ENCODE measurements at regions not wholly inside any gene's neighbourhood (a gene's known extent, or its start where the extent isn't known, plus 50 kb on each side); places are given as distances from the start of the nearest gene placed in this dataset.

GRCh38 chr20:18957328-18957727, 143.7 kb downstream of the SCP2D1 start:
- no peak for DNase-seq (ENCODE audit: low read depth, low spot score)

GRCh38 chr20:18971121-18971520, 157.5 kb downstream of the SCP2D1 start:
- no peak for DNase-seq (ENCODE audit: low read depth, low spot score)
- peak overlapping the region; percentile 89 for H3K27ac ChIP-seq

More at GRCh38 chr20:18957328-18957727, 143.7 kb downstream of the SCP2D1 start:
- H3K27ac ChIP-seq: no peak overlapping the region

GRCh38 chr20:18971574-18971973, 158.0 kb downstream of the SCP2D1 start:
- peak overlapping the region; percentile 89 for H3K27ac ChIP-seq

GRCh38 chr20:18972251-18972876, 158.8 kb downstream of the SCP2D1 start:
- no peak for DNase-seq (ENCODE audit: low read depth, low spot score)
- H3K27ac ChIP-seq: peak overlapping the region; percentile 89

More at GRCh38 chr20:18971574-18971973, 158.0 kb downstream of the SCP2D1 start:
- peak; percentile 18 for DNase-seq (ENCODE audit: low read depth, low spot score)

GRCh38 chr20:18973529-18974173, 160.1 kb downstream of the SCP2D1 start:
- DNase-seq (ENCODE audit: low read depth, low spot score): no peak
- peak overlapping the region; percentile 4 for H3K27ac ChIP-seq

GRCh38 chr20:18974660-18975059, 161.1 kb downstream of the SCP2D1 start:
- H3K27ac ChIP-seq: no peak overlapping the region
- no peak for DNase-seq (ENCODE audit: low read depth, low spot score)

GRCh38 chr20:18977441-18977840, 163.9 kb downstream of the SCP2D1 start:
- DNase-seq (ENCODE audit: low read depth, low spot score): no peak
- H3K27ac ChIP-seq: no peak overlapping the region

GRCh38 chr20:18978311-18978710, 164.7 kb downstream of the SCP2D1 start:
- DNase-seq (ENCODE audit: low read depth, low spot score): no peak
- no peak overlapping the region for H3K27ac ChIP-seq

- H3K27ac ChIP-seq: no peak overlapping the region
- no peak for DNase-seq (ENCODE audit: low read depth, low spot score)
Observed at GRCh38 chr20:18979132-18979531, 165.5 kb downstream of the SCP2D1 start.

- H3K27ac ChIP-seq: no peak overlapping the region
- no peak for DNase-seq (ENCODE audit: low read depth, low spot score)
Observed at GRCh38 chr20:18981962-18982539, 168.5 kb downstream of the SCP2D1 start.

GRCh38 chr20:18983796-18984195, 170.2 kb downstream of the SCP2D1 start:
- no peak overlapping the region for H3K27ac ChIP-seq
- DNase-seq (ENCODE audit: low read depth, low spot score): no peak

- H3K27ac ChIP-seq: no peak overlapping the region
- no peak for DNase-seq (ENCODE audit: low read depth, low spot score)
Observed at GRCh38 chr20:18984238-18985200, 170.9 kb downstream of the SCP2D1 start.

- H3K27ac ChIP-seq: no peak overlapping the region
- DNase-seq (ENCODE audit: low read depth, low spot score): no peak
Observed at GRCh38 chr20:18985551-18985950, 172.0 kb downstream of the SCP2D1 start.

GRCh38 chr20:18986146-18986830, 172.7 kb downstream of the SCP2D1 start:
- no peak for DNase-seq (ENCODE audit: low read depth, low spot score)
- H3K27ac ChIP-seq: no peak overlapping the region

GRCh38 chr20:18986895-18987580, 173.5 kb downstream of the SCP2D1 start:
- no peak for DNase-seq (ENCODE audit: low read depth, low spot score)
- H3K27ac ChIP-seq: no peak overlapping the region

- no peak overlapping the region for H3K27ac ChIP-seq
- no peak for DNase-seq (ENCODE audit: low read depth, low spot score)
Observed at GRCh38 chr20:18987781-18988360, 174.3 kb downstream of the SCP2D1 start.

- no peak for DNase-seq (ENCODE audit: low read depth, low spot score)
- H3K27ac ChIP-seq: no peak overlapping the region
Observed at GRCh38 chr20:18988701-18989100, 175.1 kb downstream of the SCP2D1 start.

- DNase-seq (ENCODE audit: low read depth, low spot score): no peak
- H3K27ac ChIP-seq: no peak overlapping the region
Observed at GRCh38 chr20:18989736-18990474, 176.3 kb downstream of the SCP2D1 start.
